GM18508 (cell line): ENCODE measurements at regions not wholly inside any gene's neighbourhood (a gene's known extent, or its start where the extent isn't known, plus 50 kb on each side); places are given as distances from the start of the nearest gene placed in this dataset.
A peak's percentile ranks its signal among the peaks of the same experiment; 100 is the strongest.
"Not testable (repeated sequence)": the region's sequence is repeated elsewhere in the genome, so short reads cannot be mapped to it uniquely, and the experiment has no call there.

Experiments
- ATAC-seq: cut with Tn5 transposase; IDR thresholded peaks from one replicate; pipeline ENCODE4 v1.9.1; 2021; ENCODE audit warnings: moderate number of reproducible peaks; ENCODE audit not compliant: insufficient read depth, unreplicated experiment

DNA sequence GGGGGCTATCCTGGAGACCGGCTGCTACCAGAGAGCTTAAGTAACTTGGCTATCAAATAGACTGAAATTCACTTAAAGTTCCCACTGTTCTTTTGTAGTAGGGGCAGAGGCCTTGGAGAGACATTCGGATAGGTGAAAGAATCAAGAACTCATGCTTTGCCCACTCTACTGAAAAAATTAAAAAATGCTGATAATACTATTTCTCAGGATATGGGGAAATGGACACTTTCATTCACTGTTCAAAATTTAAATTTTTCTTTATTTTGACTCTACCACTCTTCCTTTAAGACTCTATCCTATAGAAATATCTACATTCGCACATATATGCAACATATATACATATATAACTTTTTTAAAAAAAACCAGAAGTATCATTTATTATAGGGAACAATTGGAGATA lies 117.8 kb upstream of the CHD6 start:
- ATAC-seq, result no peak

DNA sequence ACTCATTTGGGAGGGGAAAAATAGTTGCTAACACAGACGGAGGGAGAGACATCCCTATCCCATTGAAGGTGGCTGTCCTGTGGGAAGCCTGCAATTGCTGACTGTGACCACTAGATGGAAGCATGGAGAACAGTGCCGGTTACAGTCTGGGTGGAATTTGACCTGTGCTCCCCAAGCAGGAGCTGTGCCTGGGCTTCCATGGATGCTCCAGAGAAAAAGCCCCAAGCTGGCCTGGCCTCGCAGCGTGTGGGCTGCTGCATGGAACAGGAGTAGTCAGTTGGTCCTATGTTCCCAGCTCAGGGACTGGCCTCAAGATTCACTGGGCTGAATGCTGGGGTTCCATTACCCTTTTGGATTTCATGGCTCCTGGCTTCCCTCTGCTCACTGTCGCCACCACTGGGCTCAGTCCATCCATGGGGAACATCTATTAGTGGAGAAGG lies 116.3 kb upstream of the CHD6 start:
- no peak for ATAC-seq

DNA sequence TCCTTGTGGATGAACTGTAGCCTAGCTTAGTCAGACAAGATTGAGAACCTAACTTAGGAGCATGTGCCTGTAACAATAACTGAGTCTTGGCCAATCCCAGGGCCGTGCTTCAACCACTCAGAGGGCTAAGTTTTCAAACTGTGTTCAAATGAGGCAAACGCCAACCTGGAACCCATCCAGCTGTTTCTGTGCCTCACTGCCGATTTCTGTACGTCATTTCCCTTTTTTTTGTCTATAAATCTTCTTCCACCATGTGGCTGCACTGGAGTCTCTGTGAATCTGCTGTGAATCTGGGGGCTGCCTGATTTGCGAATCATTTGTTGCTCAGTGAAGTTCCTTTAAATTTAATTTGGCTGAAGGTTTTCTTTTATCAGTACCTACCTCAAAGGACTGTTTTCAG lies 115.0 kb upstream of the CHD6 start:
- no peak for ATAC-seq

GRCh38 chr20:41731198-41731597 lies 113.0 kb upstream of the CHD6 start:
- not testable (repeated sequence) for ATAC-seq

GRCh38 chr20:41727681-41728080 lies 109.5 kb upstream of the CHD6 start:
- ATAC-seq, result not testable (repeated sequence)

DNA sequence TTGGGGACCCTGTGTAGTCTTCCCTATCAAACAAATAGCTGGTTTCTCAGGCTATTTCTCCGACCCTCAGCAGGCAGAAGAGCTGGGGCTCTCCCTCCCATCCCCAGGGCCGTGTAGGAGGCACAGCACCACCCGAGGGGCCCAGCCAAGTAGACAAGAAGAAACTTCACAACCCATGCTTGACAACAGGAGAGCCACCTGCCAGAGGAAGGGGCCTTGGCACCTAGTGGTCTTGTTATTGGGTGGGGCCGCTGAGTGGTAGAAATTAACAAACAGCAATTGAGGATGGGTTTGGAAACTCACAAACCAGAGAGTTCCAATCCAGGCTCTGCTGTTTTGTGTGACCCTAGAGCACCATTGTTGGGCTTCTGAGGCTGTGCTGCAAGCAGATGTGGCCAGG lies 108.5 kb upstream of the CHD6 start:
- ATAC-seq, result no peak

- ATAC-seq, result no peak
Observed at GRCh38 chr20:41719151-41719550, 101.0 kb upstream of the CHD6 start.

GRCh38 chr20:41717483-41717882 lies 99.3 kb upstream of the CHD6 start:
- no peak for ATAC-seq

GRCh38 chr20:41716911-41717310 lies 98.7 kb upstream of the CHD6 start:
- ATAC-seq, result no peak

- ATAC-seq, result no peak
Observed at GRCh38 chr20:41716436-41716835, 98.3 kb upstream of the CHD6 start.

GRCh38 chr20:41715526-41715925 lies 97.3 kb upstream of the CHD6 start:
- no peak for ATAC-seq

- ATAC-seq, result no peak
Observed at GRCh38 chr20:41714030-41714429, 95.9 kb upstream of the CHD6 start.

- ATAC-seq, result no peak
Observed at GRCh38 chr20:41704896-41705295, 86.7 kb upstream of the CHD6 start.

GRCh38 chr20:41702647-41703046 lies 84.5 kb upstream of the CHD6 start:
- ATAC-seq, result no peak

DNA sequence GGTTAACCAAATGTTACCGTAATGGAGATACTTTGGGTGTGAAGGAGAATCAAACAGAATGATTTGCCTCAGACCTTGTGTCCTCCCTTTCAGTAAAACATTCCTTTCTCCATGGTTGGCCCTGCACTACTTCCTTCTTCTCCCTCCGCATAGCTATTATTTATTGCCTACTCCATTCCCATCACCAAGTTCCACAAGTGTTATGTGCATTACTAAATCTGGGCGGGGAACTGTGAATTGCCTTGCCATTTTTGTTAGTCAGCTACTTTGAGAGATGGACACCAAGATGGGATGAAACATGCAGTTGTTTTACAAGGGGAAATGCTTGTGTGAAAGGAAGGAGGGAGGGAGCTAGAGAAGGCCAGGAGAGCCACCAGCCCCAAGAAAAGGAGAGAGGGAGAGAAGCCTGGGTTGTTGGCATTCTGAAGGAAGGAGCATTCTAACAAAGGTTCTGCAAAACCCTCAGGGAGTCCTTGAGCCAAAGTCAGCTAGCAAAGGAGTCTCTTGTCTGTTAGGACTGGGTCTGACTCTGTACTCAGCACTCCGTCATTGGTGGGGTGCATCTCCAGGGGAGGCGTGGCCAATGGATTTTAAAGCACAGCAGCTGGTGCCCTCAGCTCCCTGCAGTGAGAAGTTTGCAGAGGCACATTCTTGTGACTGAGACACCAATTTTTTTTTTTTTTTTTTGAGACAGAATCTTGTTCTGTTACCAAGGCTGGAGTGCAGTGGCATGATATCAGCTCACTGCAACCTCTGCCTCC lies 83.6 kb upstream of the CHD6 start:
- no peak for ATAC-seq

DNA sequence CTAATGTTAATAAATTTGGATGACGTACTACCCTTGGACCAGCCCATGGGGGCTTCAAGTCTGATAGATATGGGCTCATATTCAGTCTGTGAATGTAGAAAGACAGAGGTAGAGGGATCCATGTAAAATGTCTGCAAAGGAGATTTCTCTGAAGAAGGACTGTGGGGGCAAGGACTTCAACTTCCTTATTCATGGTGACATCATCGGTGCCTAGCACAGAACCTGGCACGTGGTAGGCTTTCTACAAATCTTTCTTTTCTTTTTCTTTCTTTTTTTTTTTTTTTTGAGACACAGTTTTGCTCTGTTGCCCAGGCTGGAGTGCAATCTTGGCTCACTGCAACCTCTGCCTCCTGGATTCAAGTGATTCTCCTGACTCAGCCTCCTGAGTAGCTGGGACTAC lies 81.5 kb upstream of the CHD6 start:
- not testable (repeated sequence) for ATAC-seq

GRCh38 chr20:41697861-41698559 lies 79.8 kb upstream of the CHD6 start:
- no peak for ATAC-seq

- ATAC-seq, result no peak
Observed at GRCh38 chr20:41696428-41696827, 78.3 kb upstream of the CHD6 start.

- no peak for ATAC-seq
Observed at GRCh38 chr20:41694796-41695195, 76.6 kb upstream of the CHD6 start.

DNA sequence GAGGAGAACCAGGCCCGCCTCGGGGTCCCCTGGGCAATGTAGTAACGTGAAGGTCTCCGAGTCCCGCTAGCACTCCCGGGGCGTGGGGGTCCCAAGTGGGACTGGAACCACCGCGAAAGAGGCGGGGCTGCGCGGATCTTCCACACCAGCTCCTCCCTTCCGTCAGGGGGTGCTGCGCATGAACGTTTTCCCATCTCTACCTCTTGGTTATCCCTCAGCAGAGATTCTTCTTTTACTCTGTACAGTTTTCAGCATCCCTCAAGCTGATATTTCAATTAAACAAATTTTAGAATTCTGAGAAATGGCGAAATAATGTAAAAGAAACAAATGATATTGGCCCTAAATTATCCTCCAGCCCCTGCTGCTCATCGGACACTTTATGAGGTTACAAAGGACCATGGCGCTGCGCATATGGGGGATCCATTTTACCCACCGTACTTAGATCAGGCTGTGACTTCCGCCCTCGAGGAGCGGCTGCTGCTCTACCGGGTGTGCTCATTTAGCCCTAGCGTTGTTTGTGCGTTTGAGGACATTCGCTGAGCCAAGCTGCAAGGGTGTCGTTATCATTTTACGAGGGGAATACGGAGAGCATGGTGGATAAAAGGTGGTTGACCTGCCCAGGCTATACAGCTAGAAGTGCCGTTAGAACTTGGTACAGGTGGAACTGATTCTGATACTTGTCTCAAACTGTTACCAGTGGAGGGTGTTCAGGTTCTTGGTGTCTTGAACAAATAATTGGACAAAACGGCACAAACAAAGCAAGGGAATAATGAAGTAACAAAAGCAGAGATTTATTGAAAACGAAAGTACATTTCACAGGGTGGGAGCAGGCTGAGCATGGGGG lies 75.2 kb upstream of the CHD6 start:
- peak; percentile 69 for ATAC-seq
